Activated B cell treated with CpG ODN at 0.5 μM for 24 hours (primary cell): ENCODE measurements at regions not wholly inside any gene's neighbourhood (a gene's known extent, or its start where the extent isn't known, plus 50 kb on each side); places are given as distances from the start of the nearest gene placed in this dataset.

Experiments
- ATAC-seq: fragments of 200-7000 bp; cut with Tn5 transposase; one replicate; pipeline ENCODE4 v1.10.0; 2021; ENCODE audit warnings: low read depth, mild to moderate bottlenecking, moderate library complexity
- CTCF ChIA-PET: fragments of 350-600 bp; sonication (Branson Sonifier 250); formaldehyde crosslinking; loops from one replicate; lab custom pipeline; 2021; ENCODE audit warnings: antibody characterized with exemption; lab: Charles Lee
- POLR2A ChIA-PET: fragments of 350-600 bp; sonication (Branson Sonifier 250); formaldehyde crosslinking; loops from one replicate; lab custom pipeline; 2021; ENCODE audit warnings: antibody characterized with exemption; lab: Charles Lee
- DNase-seq: peaks from one replicate; pipeline ENCODE4 v3.0.0; 2022
- H3K27ac Mint-ChIP-seq: one replicate; pipeline ENCODE4 v1.8.0; 2020; ENCODE audit warnings: mixed read lengths
- H3K27me3 Mint-ChIP-seq: one replicate; pipeline ENCODE4 v1.8.0; 2021; ENCODE audit warnings: mixed read lengths
- H3K36me3 Mint-ChIP-seq: one replicate; pipeline ENCODE4 v1.8.0; 2021; ENCODE audit warnings: low read depth, mixed read lengths
- H3K4me1 Mint-ChIP-seq: one replicate; pipeline ENCODE4 v1.8.0; 2021; ENCODE audit warnings: mixed read lengths
- H3K4me3 Mint-ChIP-seq: one replicate; pipeline ENCODE4 v1.8.0; 2020; ENCODE audit warnings: mild to moderate bottlenecking, mixed read lengths
- H3K9me3 Mint-ChIP-seq: one replicate; pipeline ENCODE4 v1.8.0; 2020; ENCODE audit warnings: mixed read lengths
- intact Hi-C: fragments of 100-400 bp; cut with micrococcal nuclease; formaldehyde crosslinking; loops from one replicate; pipeline ENCODE4 v1.15.1; 2024
- TF ChIP-seq, protein P1 (sequence below): fragments of 200-600 bp; IDR thresholded peaks from one replicate; pipeline ENCODE4 v1.8.0; 2022; ENCODE audit warnings: antibody characterized with exemption, mild to moderate bottlenecking

DNA sequence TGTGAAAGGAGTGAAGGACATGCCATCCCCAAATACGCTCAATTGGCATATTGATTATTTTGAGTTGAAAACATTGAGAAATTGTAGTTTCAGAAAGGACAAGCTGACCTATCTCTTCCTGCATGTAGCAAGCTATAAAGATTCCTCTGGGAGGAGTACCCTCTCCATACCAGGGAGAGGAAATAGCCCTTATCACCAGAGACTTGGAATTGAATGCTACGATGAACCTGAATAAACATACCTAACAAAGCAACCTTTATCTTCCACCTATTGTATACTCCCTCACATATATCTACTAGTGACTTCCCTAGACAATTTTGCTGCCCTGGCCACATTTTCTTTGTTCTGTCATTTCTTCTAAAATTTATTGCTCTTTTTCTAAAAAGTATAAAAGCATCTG is 150.2 kb upstream of the EEPD1 start:
- Mint-ChIP-seq H3K4me1 (no peaks in the 10 kb centered on the region), H3K4me3 (no peak overlapping the region), H3K27me3 (peaks cover 3% of the 10 kb centered on the region), H3K36me3 (no peaks in the 10 kb centered on the region), H3K9me3 (no peaks in the 10 kb centered on the region), H3K27ac (no peak overlapping the region)
- intact Hi-C loops = no loop called here
- DNase-seq (no peak), ATAC-seq (no peak)
- CTCF ChIA-PET = no interaction called here
- POLR2A ChIA-PET = no interaction called here
- TF ChIP-seq, protein P1, sequence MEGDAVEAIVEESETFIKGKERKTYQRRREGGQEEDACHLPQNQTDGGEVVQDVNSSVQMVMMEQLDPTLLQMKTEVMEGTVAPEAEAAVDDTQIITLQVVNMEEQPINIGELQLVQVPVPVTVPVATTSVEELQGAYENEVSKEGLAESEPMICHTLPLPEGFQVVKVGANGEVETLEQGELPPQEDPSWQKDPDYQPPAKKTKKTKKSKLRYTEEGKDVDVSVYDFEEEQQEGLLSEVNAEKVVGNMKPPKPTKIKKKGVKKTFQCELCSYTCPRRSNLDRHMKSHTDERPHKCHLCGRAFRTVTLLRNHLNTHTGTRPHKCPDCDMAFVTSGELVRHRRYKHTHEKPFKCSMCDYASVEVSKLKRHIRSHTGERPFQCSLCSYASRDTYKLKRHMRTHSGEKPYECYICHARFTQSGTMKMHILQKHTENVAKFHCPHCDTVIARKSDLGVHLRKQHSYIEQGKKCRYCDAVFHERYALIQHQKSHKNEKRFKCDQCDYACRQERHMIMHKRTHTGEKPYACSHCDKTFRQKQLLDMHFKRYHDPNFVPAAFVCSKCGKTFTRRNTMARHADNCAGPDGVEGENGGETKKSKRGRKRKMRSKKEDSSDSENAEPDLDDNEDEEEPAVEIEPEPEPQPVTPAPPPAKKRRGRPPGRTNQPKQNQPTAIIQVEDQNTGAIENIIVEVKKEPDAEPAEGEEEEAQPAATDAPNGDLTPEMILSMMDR = no peak

DNA sequence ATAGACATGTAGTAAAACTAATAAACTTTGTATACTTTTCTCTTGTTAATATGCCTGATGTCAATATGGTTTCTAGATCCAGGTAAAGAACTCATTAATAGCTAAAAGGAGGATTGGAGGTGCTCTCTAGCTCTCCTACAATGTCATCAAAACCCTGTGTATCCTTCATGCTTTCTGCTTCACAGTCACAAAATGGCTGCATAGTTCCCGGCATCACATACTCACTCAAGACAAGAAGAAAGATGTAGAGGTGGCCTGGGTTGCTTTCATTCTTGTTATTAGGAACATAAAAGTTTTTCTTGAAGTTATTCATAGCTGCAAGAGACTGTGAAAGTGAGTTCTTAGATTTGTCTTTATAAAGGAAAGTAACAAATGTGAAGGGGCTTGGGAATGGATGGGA is 149.7 kb upstream of the EEPD1 start:
- H3K27me3 Mint-ChIP-seq = peaks cover 3% of the 10 kb centered on the region
- H3K4me1 Mint-ChIP-seq = no peaks in the 10 kb centered on the region
- intact Hi-C loops = no loop called here
- no peaks in the 10 kb centered on the region for H3K36me3 Mint-ChIP-seq
- ChIA-PET POLR2A (no interaction called here), CTCF (no interaction called here)
- H3K27ac Mint-ChIP-seq = no peak overlapping the region
- ATAC-seq (no peak), DNase-seq (no peak)
- TF ChIP-seq, protein P1 = no peak
- no peaks in the 10 kb centered on the region for H3K9me3 Mint-ChIP-seq
- no peak overlapping the region for H3K4me3 Mint-ChIP-seq

DNA sequence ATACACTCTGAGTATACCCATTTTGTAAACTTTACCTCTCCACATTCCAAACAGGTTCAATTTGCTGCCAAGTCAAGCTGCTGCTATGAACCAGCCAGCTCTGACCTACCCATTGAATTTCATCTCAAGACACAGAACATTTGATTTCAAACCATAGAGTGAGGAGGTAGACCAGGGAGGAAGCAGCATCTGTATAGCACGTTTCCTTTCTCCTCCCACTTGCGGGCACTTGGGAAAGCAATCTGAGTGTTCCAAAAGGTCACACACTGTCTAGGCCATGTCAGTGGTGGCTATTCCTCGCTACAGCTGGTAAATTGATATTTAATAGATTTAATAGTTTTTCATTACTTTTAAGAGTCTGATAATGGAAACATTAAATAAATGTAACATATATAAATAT is 147.8 kb upstream of the EEPD1 start:
- TF ChIP-seq, protein P1 = no peak

DNA sequence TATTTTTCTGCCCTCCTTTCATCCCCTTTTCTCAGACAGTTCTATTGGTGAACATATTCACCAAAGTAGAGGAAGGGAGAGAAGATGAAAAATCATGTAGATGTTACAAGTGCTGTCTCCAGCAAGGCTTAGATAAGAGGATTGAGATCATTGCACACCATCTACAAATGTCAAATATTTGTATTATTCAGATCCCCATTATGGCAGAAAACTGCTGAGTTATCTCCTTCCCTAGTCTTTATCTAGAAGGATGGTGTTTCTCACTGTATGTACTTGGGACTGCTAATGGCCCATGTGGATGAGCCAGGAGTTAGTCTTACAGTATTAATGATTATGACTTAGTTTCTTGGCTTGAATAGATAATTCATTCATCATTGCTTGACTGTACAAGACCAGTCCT is 147.2 kb upstream of the EEPD1 start:
- H3K36me3 Mint-ChIP-seq = no peaks in the 10 kb centered on the region
- TF ChIP-seq, protein P1 = no peak
- no peaks in the 10 kb centered on the region for H3K4me1 Mint-ChIP-seq
- H3K4me3 Mint-ChIP-seq = no peak overlapping the region
- ATAC-seq (no peak), DNase-seq (no peak)
- no peaks in the 10 kb centered on the region for H3K9me3 Mint-ChIP-seq
- ChIA-PET CTCF (no interaction called here), POLR2A (no interaction called here)
- intact Hi-C loops = no loop called here
- peaks cover 3% of the 10 kb centered on the region for H3K27me3 Mint-ChIP-seq
- no peak overlapping the region for H3K27ac Mint-ChIP-seq

More for the DNA sequence above, 147.8 kb upstream of the EEPD1 start:
- no peak overlapping the region for H3K4me3 Mint-ChIP-seq
- no peaks in the 10 kb centered on the region for H3K9me3 Mint-ChIP-seq
- POLR2A ChIA-PET = interaction anchor here (0.6 kb wide), 1 partner anchor 637 kb away, joined by 3 read pairs; no protein-coding TSS in a partner anchor
- DNase-seq (no peak), ATAC-seq (no peak)
- no peaks in the 10 kb centered on the region for H3K36me3 Mint-ChIP-seq
- no peaks in the 10 kb centered on the region for H3K4me1 Mint-ChIP-seq
- H3K27me3 Mint-ChIP-seq = peaks cover 3% of the 10 kb centered on the region
- H3K27ac Mint-ChIP-seq = no peak overlapping the region
- intact Hi-C loops = no loop called here
- CTCF ChIA-PET = no interaction called here

DNA sequence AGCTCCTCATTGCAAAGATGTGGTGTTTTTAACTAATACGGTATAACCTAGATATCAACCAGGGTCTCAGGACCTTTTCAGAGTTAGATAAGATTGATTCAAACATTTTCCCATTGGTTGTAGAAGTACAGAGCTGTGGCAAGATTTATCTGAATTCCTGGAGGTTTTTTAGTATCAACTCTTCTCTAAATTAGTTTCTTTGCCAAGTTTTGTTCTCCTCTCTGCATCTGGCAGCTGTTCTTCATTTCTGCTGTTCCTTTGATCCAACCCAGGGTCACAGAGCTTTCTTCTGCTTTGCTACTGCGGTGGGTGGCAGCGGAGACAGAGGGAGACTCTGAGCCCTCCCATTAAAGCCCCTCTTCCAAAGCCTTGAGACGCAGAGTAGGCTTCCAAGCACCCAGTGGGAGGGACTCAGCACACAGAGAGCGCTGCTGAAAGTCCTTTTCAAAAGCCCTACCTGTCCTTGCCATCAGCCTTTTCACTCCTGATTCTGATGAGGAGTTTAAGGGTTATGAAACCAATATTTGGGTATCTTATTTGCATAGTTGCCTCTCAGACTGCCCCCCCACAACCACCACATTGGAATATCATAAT is 146.3 kb upstream of the EEPD1 start:
- Mint-ChIP-seq H3K4me3 (no peak overlapping the region), H3K36me3 (no peaks in the 10 kb centered on the region), H3K4me1 (no peaks in the 10 kb centered on the region), H3K9me3 (no peaks in the 10 kb centered on the region), H3K27me3 (peaks cover 3% of the 10 kb centered on the region), H3K27ac (no peak overlapping the region)
- TF ChIP-seq, protein P1 = no peak
- intact Hi-C loops = no loop called here
- ATAC-seq (no peak), DNase-seq (no peak)
- ChIA-PET POLR2A (no interaction called here), CTCF (no interaction called here)
